NT2/D1 (cell line): ENCODE measurements at regions not wholly inside any gene's neighbourhood (a gene's known extent, or its start where the extent isn't known, plus 50 kb on each side); places are given as distances from the start of the nearest gene placed in this dataset.
"Not testable (repeated sequence)": the region's sequence is repeated elsewhere in the genome, so short reads cannot be mapped to it uniquely, and the experiment has no call there.

ENCODE experiments used
- SUZ12 ChIP-seq: IDR thresholded peaks from 2 replicates; pipeline ENCODE4 v1.6.1; 2011; ENCODE audit not compliant: insufficient read length, insufficient read depth; ENCODE audit errors: extremely low read depth
- YY1 ChIP-seq: IDR thresholded peaks from 2 replicates; pipeline ENCODE4 v1.6.1; 2011; ENCODE audit not compliant: insufficient read length, insufficient read depth
- ZNF274 ChIP-seq: IDR thresholded peaks from 2 replicates; pipeline ENCODE4 v1.6.1; 2011; ENCODE audit warnings: mild to moderate bottlenecking, low read depth, low read length

GRCh38 chr4:132227857-132228165 is 921.3 kb upstream of the PCDH10 start:
- TF ChIP-seq YY1, ZNF274, SUZ12: not testable (repeated sequence)
